Memory B cell (primary cell): ENCODE measurements at regions not wholly inside any gene's neighbourhood (a gene's known extent, or its start where the extent isn't known, plus 50 kb on each side); places are given as distances from the start of the nearest gene placed in this dataset.

ENCODE experiments used
- ATAC-seq: fragments of 150-1000 bp; cut with Tn5 transposase; 2 replicates; pipeline ENCODE4 v1.10.0; 2021; ENCODE audit warnings: low read depth, mild to moderate bottlenecking, moderate library complexity
- DNase-seq, 2 donors: peaks; one replicate each; pipeline ENCODE4 v3.0.0; 2022; ENCODE audit warnings: low spot score in 2 of 2
- H3K27ac Mint-ChIP-seq: one replicate; pipeline ENCODE4 v1.8.0; 2022; ENCODE audit warnings: mild to moderate bottlenecking, moderate library complexity, mixed read lengths
- H3K27me3 Mint-ChIP-seq: one replicate; pipeline ENCODE4 v1.8.0; 2022; ENCODE audit warnings: mixed read lengths
- H3K36me3 Mint-ChIP-seq: one replicate; pipeline ENCODE4 v1.8.0; 2022; ENCODE audit warnings: mild to moderate bottlenecking, mixed read lengths
- H3K4me1 Mint-ChIP-seq: one replicate; pipeline ENCODE4 v1.8.0; 2022; ENCODE audit warnings: mixed read lengths
- H3K4me3 Mint-ChIP-seq: one replicate; pipeline ENCODE4 v1.8.0; 2022; ENCODE audit warnings: mild to moderate bottlenecking, moderate library complexity, mixed read lengths
- H3K9me3 Mint-ChIP-seq: one replicate; pipeline ENCODE4 v1.8.0; 2022; ENCODE audit warnings: mixed read lengths

DNA sequence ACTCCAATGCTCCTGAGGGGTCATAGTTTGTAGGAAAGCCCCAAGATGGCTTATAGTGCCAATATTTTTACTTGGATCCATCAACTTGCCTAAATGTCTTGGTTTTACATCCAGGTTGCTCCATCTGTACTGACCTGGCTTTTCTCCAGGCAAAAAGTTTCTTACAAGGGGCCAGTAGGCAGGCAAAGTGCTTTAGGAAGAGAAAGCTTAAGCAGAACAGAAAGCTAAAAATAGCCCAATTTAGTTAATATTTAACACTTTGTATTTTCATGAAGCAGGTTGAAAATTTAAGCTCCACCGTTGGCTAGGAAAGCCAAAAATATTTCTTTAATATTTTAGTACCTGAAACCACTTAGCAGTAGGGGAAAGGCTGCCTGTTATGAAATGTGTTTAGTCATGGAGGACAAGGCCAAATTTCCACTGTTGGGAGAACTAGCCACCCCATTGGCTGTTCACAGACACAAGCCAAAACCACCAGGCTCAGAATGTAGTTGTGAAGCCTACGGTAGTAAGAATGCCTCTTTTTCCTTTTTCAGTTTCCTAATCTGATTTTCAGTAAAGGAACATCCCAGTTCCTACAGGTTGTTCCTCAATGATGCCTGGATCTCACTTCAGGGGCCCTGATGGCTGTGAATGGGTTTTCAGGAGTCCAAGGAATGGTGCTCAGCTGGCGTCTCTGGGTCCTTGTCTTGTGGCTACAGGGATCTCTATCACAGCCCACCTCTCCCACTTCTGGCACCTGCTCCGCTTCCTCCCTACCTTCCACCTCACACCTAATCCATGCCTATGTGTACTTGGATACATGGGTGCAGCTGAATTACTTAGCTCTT lies 324.8 kb downstream of the PMP22 start:
- peaks cover 1% of the 10 kb centered on the region for H3K27me3 Mint-ChIP-seq
- H3K9me3 Mint-ChIP-seq = no peaks in the 10 kb centered on the region
- H3K27ac Mint-ChIP-seq = no peak overlapping the region
- H3K4me1 Mint-ChIP-seq = no peaks in the 10 kb centered on the region
- no peaks in the 10 kb centered on the region for H3K36me3 Mint-ChIP-seq
- H3K4me3 Mint-ChIP-seq = no peak overlapping the region
- ATAC-seq (no peak), DNase-seq (no peak)

DNA sequence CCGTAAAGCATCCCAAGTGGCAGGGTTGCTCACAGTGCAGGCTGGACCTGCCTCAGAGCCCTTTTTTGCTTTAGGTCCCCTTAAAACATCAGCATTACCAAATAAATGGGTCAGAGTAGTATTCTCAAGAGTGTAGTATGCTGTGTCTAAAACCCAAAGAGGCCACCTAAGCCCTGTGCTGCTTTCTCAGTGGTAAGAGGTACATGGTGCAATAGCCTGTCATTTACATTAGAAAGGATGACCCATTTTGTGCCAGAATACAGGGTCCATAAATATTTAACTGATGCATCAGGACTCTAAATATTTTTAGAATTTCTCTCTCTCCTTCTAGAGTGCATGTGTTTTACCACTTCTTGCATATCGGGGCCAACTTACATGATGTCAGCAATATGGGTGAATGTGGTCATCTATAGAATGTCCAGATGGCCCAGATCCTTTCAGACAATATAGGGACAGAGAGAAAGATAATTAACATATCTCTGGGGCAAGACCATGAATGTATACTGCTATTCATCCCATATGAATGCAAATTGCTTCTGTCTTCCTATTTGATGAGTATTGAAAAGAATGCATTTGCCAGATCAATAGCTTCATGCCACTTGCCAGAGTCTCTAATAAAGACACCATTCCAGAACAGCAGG lies 329.2 kb downstream of the PMP22 start:
- Mint-ChIP-seq H3K4me1 (no peaks in the 10 kb centered on the region), H3K9me3 (no peaks in the 10 kb centered on the region), H3K4me3 (no peak overlapping the region), H3K27me3 (no peaks in the 10 kb centered on the region), H3K27ac (no peak overlapping the region), H3K36me3 (no peaks in the 10 kb centered on the region)
- DNase-seq = no peak
- no peak for ATAC-seq

GRCh38 chr17:14935139-14935841 lies 329.8 kb downstream of the PMP22 start:
- no peaks in the 10 kb centered on the region for H3K27me3 Mint-ChIP-seq
- H3K4me1 Mint-ChIP-seq = no peaks in the 10 kb centered on the region
- no peak overlapping the region for H3K4me3 Mint-ChIP-seq
- DNase-seq = no peak
- H3K27ac Mint-ChIP-seq = no peak overlapping the region
- no peaks in the 10 kb centered on the region for H3K9me3 Mint-ChIP-seq
- no peak for ATAC-seq
- H3K36me3 Mint-ChIP-seq = no peaks in the 10 kb centered on the region

- Mint-ChIP-seq H3K9me3 (no peaks in the 10 kb centered on the region), H3K27ac (no peak overlapping the region), H3K27me3 (peaks cover under 1% of the 10 kb centered on the region), H3K4me3 (no peak overlapping the region), H3K4me1 (no peaks in the 10 kb centered on the region), H3K36me3 (no peaks in the 10 kb centered on the region)
- ATAC-seq = no peak
- no peak for DNase-seq
Measured at GRCh38 chr17:14933676-14934075, 331.4 kb downstream of the PMP22 start.

GRCh38 chr17:14926526-14927122 lies 338.5 kb downstream of the PMP22 start:
- no peaks in the 10 kb centered on the region for H3K36me3 Mint-ChIP-seq
- no peak overlapping the region for H3K27ac Mint-ChIP-seq
- ATAC-seq (no peak), DNase-seq (peak; percentile 38 to 51)
- H3K4me3 Mint-ChIP-seq = no peak overlapping the region
- H3K4me1 Mint-ChIP-seq = no peaks in the 10 kb centered on the region
- peaks cover 5% of the 10 kb centered on the region for H3K27me3 Mint-ChIP-seq
- H3K9me3 Mint-ChIP-seq = no peaks in the 10 kb centered on the region

- Mint-ChIP-seq H3K4me1 (no peaks in the 10 kb centered on the region), H3K27ac (no peak overlapping the region), H3K4me3 (no peak overlapping the region), H3K36me3 (no peaks in the 10 kb centered on the region), H3K27me3 (peaks cover 5% of the 10 kb centered on the region), H3K9me3 (no peaks in the 10 kb centered on the region)
- ATAC-seq = no peak
- DNase-seq = no peak
Measured at GRCh38 chr17:14926073-14926472, 339.1 kb downstream of the PMP22 start.

DNA sequence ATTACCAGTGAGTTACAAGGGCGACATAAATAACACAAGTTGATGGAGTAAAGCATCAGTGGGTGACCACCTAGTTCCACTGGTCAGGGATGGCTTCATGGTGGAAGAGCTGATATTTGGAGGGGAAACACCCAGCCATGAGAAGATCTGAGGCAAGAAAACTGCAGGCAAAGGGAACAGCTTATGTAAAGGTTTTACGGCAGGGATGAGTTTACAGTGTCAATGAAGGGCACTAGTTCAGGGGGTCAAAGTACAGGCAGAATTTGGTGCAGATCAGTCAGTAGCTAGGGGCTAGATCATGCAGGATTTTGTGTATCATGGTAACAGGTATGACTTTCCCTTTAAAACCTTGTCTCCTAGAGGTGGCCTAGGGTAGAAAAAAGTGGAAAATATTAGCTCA lies 339.6 kb downstream of the PMP22 start:
- no peaks in the 10 kb centered on the region for H3K36me3 Mint-ChIP-seq
- peaks cover 5% of the 10 kb centered on the region for H3K27me3 Mint-ChIP-seq

DNA sequence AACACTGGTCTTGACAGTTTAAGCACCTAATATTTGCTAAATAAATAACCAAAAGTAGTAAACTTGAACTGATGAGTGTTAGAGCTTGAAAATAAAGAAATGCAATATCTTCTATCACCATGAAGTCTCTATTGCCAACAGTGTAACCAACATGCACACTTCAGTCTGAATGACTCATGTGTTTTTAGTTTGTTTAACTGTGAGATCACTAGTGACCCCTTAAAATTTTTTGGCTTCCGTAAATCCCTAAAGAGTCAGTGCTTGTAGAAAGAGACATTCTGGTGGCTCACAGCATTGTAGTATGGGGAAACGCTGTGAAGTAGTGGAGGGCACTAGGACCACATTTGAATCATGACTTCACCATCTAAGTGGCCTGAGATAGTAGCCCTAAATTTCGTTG lies 341.1 kb downstream of the PMP22 start:
- H3K27ac Mint-ChIP-seq = no peak overlapping the region
- no peak for ATAC-seq

More for the DNA sequence above, 339.6 kb downstream of the PMP22 start:
- no peak for DNase-seq
- Mint-ChIP-seq H3K27ac (no peak overlapping the region), H3K4me3 (no peak overlapping the region), H3K4me1 (no peaks in the 10 kb centered on the region), H3K9me3 (no peaks in the 10 kb centered on the region)
- no peak for ATAC-seq

DNA sequence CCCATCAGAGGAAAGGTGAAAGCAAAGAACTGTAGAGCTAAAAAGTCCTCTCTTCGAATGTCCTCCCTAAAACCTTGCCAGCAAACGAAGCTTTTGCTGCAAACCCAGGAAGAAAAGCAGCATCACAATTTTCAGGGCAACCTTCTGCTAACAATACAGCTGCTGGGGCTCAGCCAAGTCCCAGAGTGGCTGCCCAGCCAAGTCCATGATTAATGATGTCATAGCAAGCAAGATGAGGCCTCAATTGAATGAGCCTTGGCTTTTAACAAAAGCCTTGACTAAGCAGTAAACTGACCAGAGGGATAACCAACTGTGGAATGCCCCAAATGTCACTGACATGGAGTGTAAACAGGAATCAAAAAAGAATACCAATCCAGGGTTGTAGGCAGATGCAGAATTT lies 342.7 kb downstream of the PMP22 start:
- Mint-ChIP-seq H3K27me3 (peaks cover 4% of the 10 kb centered on the region), H3K4me1 (no peaks in the 10 kb centered on the region), H3K36me3 (no peaks in the 10 kb centered on the region), H3K27ac (no peak overlapping the region), H3K4me3 (no peak overlapping the region), H3K9me3 (no peaks in the 10 kb centered on the region)
- no peak for DNase-seq
- ATAC-seq = no peak

More for the DNA sequence above, 341.1 kb downstream of the PMP22 start:
- Mint-ChIP-seq H3K27me3 (peaks cover 5% of the 10 kb centered on the region), H3K9me3 (no peaks in the 10 kb centered on the region), H3K36me3 (no peaks in the 10 kb centered on the region), H3K4me3 (no peak overlapping the region), H3K4me1 (no peaks in the 10 kb centered on the region)
- no peak for DNase-seq

GRCh38 chr17:14921936-14922335 lies 343.2 kb downstream of the PMP22 start:
- DNase-seq (no peak), ATAC-seq (no peak)
- no peaks in the 10 kb centered on the region for H3K4me1 Mint-ChIP-seq
- H3K27ac Mint-ChIP-seq = no peak overlapping the region
- no peak overlapping the region for H3K4me3 Mint-ChIP-seq
- H3K9me3 Mint-ChIP-seq = no peaks in the 10 kb centered on the region
- H3K27me3 Mint-ChIP-seq = peaks cover 4% of the 10 kb centered on the region
- H3K36me3 Mint-ChIP-seq = no peaks in the 10 kb centered on the region

DNA sequence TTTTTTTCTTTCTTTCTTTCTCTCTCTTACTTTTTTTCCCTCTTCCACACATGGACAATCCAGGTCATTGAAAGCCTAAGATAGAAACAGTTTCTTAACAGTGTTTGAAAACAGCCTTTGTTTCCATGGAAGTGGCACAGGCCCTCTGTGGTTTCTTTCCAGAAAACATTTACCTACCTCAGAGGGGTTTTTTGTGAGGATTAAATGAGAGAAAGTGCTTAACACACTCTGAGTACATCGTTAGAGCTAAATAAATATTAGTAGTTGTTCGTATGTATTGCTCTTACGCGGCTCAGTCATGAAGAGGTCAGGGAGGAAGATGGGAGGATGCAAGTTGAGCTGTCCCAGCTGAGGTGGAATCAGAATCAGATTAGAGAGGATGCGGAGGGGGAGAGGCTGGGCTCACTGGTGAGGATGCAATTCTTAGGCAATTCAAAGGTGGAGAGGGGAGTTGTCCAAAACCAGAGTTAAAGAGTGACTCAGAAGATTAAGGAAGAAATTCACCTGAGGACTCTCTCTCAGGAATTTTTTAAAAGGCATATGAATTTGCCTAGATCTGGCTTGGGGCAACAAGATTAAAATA lies 345.4 kb downstream of the PMP22 start:
- H3K4me1 Mint-ChIP-seq = no peaks in the 10 kb centered on the region
- no peaks in the 10 kb centered on the region for H3K36me3 Mint-ChIP-seq
- H3K9me3 Mint-ChIP-seq = peaks cover 2% of the 10 kb centered on the region
- H3K27ac Mint-ChIP-seq = no peak overlapping the region
- no peaks in the 10 kb centered on the region for H3K27me3 Mint-ChIP-seq
- ATAC-seq = no peak
- no peak overlapping the region for H3K4me3 Mint-ChIP-seq
- DNase-seq = no peak

GRCh38 chr17:14919094-14919493 lies 346.0 kb downstream of the PMP22 start:
- no peak overlapping the region for H3K4me3 Mint-ChIP-seq
- H3K27ac Mint-ChIP-seq = no peak overlapping the region
- H3K4me1 Mint-ChIP-seq = no peaks in the 10 kb centered on the region
- ATAC-seq (no peak), DNase-seq (no peak)
- no peaks in the 10 kb centered on the region for H3K27me3 Mint-ChIP-seq
- H3K36me3 Mint-ChIP-seq = no peaks in the 10 kb centered on the region
- H3K9me3 Mint-ChIP-seq = peaks cover 2% of the 10 kb centered on the region

- H3K36me3 Mint-ChIP-seq = no peaks in the 10 kb centered on the region
- DNase-seq = no peak
- H3K9me3 Mint-ChIP-seq = peaks cover 4% of the 10 kb centered on the region
- H3K4me3 Mint-ChIP-seq = no peak overlapping the region
- H3K27me3 Mint-ChIP-seq = no peaks in the 10 kb centered on the region
- ATAC-seq = no peak
- no peaks in the 10 kb centered on the region for H3K4me1 Mint-ChIP-seq
- no peak overlapping the region for H3K27ac Mint-ChIP-seq
Measured at GRCh38 chr17:14918540-14918939, 346.6 kb downstream of the PMP22 start.

DNA sequence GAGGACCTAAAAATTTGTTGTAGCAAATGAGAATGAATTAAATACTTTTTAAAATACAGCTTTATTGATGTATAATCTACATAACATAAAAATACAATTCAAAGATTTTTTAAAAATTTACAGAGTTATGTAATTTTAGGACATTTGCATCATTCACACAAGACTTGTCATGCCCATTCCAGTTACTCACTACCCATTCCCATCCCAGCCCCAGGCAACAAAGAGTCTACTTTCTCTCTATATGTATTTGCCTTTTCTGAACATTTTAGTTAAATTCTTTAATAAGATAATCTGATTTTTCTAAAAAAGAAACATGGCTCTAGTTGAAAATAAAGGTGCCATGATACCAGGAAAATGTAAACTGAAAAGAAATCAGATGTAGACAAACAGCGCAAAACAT lies 354.2 kb downstream of the PMP22 start:
- Mint-ChIP-seq H3K9me3 (peaks cover 9% of the 10 kb centered on the region), H3K36me3 (no peaks in the 10 kb centered on the region)

More for the DNA sequence above, 354.2 kb downstream of the PMP22 start:
- no peaks in the 10 kb centered on the region for H3K4me1 Mint-ChIP-seq
- DNase-seq (no peak), ATAC-seq (no peak)
- no peak overlapping the region for H3K27ac Mint-ChIP-seq
- no peak overlapping the region for H3K4me3 Mint-ChIP-seq
- peaks cover 6% of the 10 kb centered on the region for H3K27me3 Mint-ChIP-seq
